ENCODE measurements at regions not wholly inside any gene's neighbourhood (a gene's known extent, or its start where the extent isn't known, plus 50 kb on each side); places are given as distances from the start of the nearest gene placed in this dataset.

DNA sequence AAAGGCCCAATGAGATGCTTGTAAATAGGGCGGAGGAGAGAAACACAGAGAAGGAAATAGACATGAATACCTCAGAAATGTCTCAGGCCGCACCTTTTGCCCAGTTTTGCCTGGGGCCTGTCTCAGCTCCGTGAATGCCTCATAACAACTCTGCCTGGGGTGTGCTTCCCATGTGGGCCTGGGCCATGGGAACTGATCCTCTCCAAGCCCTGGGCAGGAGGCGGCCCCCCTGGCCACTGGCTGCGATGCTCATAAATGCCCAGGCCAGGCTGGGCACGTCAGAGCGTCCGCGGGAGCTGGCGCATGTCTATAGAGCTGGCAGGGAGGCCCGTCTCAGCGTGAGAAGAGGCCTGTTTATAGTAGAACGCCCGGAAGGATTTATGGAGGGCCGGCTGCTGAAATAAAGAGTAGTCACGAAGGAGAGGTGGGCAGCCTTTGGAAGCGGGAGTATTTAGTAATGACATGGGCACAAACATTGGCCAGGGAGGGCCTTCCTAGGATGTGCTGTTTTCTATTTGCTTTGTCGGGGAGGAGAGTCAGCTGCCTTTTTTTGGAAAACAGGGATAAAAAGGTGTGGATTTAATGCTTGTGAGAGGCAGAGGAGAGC, 85.9 kb upstream of the IGF1R start:
- TF ChIP-seq, protein P1, sequence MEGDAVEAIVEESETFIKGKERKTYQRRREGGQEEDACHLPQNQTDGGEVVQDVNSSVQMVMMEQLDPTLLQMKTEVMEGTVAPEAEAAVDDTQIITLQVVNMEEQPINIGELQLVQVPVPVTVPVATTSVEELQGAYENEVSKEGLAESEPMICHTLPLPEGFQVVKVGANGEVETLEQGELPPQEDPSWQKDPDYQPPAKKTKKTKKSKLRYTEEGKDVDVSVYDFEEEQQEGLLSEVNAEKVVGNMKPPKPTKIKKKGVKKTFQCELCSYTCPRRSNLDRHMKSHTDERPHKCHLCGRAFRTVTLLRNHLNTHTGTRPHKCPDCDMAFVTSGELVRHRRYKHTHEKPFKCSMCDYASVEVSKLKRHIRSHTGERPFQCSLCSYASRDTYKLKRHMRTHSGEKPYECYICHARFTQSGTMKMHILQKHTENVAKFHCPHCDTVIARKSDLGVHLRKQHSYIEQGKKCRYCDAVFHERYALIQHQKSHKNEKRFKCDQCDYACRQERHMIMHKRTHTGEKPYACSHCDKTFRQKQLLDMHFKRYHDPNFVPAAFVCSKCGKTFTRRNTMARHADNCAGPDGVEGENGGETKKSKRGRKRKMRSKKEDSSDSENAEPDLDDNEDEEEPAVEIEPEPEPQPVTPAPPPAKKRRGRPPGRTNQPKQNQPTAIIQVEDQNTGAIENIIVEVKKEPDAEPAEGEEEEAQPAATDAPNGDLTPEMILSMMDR (IDR thresholded peaks at IDR 0.05): no peak
- TF ChIP-seq EZH2 (IDR thresholded peaks at IDR 0.05; ENCODE audit: borderline replicate concordance, insufficient read depth, low read depth, low read length, poor library complexity, severe bottlenecking): no peak
